HPDE6-E6E7 (cell line): ENCODE measurements at regions not wholly inside any gene's neighbourhood (a gene's known extent, or its start where the extent isn't known, plus 50 kb on each side); places are given as distances from the start of the nearest gene placed in this dataset.
"Not testable (repeated sequence)": the region's sequence is repeated elsewhere in the genome, so short reads cannot be mapped to it uniquely, and the experiment has no call there.

ENCODE experiments used
- DNase-seq: peaks from one replicate; pipeline ENCODE4 v3.0.0; 2011; ENCODE audit warnings: missing footprints; ENCODE audit errors: extremely low spot score

DNA sequence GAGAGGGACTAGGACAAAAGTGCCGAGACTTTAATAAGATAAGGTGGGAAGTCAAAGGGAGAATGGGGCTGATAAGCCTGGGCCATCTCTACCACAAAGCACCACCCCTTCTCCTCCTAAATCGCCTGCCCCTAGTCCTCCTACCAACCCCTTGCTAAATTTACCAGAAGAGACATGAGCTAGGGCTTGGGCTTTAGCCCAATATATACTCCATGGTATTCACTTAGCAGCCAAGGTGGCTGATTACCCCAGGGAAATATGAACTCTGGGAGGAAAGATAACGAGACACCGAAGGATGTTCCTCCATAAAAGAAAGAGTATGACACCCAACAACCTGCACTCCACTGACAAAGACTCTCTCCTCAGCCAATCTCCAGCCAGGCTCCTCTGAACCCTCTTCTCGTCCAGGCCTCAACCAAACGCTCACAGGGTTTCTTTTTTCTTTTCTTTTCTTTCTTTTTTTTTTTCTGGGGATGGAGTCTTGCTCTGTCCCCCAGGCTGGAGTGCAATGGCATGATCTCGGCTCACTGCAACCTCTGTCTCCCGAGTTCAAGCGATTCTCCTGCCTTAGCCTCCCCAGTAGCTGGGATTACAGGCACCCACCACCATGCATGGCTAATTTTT lies 610.2 kb downstream of the UQCRFS1 start:
- no peak for DNase-seq

DNA sequence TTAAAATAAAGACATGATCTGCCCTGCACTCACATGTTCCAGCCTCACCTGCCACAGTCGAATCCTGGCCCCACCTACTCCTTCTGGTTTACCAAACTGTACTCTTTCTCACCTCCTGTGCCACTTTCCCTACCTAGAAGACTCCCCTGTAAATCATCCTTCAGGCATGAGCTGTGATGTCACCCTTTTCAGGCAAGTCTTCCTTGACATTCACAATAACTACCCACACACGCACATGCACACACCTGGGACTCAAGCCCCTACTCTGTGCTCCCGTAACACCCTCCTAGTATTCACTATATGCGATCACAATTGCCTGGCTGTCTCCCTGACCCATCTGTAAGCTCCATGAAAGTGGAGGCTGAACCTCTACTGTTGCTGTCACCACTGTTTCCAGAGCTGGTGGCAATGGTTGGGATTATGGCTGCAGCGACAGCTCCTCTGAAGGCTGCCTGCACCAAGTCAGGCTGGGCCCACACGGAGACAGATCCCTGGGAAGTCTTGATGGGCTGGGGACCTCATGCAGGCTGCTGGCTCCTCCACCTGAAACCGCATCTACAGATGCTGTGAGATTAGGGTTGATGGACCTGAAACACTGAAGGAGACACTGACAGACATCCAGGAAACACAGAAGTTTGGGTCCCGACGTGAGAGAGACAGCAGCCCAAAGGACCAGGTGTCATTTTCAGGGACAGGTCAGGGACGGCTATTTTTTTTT lies 611.1 kb downstream of the UQCRFS1 start:
- no peak for DNase-seq

DNA sequence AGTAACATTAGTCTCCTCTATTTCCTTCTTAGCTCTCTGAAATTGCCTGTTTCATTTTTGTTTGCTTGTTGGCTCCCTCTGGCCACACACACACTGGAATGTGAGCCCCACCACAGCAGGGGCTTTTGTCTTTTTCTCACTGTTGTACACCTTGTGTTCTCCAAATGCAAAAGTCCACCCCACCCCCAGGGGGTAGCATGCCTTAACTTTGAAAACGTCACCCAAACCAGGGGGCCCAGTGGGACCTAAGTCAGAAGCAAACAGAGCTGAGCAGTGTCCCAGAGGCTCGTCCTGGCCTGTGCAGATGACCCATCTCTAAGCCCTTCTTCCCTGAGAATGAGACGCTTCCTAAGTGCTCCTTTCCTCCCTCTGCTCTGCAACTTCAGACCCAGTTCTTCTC lies 614.1 kb downstream of the UQCRFS1 start:
- no peak for DNase-seq

DNA sequence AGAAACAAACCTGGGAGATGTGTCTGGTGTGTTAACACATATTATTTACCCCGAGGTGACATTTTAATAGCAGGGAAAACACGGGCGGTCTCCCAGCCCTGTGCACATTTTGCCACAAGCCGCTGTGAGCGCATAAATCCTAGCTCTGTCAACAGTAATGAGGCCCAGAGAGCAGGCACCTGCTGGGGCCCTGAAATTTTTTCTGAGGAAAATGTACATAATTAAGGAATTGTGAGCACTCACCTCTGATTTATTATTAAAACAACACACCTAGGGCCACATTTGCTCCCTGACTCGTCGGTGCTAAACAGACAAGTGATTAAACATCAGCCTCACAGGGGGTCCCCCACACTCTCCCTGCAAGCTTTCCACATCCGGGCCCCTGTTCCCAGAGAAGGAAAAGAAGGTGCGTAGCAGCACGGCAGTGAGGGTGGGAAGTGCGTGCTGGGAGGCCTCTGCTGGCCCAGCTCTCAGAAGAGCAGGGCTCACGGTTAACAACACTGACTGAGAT lies 616.3 kb downstream of the UQCRFS1 start:
- DNase-seq: no peak

DNA sequence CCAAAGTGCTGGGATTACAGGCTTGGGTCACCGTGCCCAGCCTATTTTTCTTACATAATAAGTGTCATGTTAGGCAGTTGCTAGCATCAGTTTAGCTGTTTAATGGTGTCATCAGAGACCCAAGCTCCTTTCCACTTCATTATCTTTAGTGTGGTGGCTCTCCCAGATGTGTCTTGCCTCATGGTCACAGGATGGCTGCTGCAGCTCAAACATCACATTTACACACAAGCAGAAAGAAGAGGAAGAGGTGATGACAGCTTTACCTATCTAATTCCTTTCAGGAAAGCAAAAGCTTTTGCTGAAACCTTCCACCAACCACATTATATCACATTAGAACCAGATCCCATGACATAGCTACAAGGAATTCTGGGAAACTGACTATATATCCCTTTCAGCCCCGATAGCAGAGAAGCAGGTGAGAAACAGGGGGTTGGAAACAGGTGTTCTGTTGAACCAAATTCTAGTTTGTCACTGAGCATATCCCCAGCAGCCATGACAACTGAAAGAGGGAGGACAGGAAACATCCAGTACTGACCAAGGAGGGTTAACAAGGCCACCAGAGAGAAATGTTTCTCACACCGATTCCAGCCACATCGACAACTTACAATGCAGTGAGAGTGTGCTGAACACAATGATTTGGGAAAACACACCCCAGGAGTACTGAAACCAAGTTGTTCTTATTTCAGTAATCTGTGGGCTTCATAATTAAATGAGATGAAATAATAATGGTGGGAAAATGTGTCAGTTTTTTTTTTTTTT lies 617.0 kb downstream of the UQCRFS1 start:
- DNase-seq: no peak

DNA sequence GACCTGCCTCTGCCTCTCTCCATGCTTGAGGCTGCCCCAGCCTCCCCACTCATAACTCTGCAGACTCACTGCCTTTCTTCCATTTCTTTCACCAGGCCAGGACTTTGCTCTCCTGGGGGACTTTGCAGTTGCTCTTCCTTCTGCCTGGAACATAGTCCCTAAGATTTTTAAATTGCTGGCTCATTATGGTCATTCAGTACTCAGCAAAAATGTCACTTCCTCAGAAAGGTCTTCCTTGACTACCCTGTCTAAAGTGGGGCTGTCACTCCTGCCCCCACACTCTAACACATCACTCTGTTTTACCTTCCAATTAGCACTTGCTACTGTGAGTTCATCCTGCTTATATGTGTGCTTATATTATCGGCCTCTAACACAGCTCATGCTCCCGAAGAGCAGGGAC lies 618.2 kb downstream of the UQCRFS1 start:
- no peak for DNase-seq

DNA sequence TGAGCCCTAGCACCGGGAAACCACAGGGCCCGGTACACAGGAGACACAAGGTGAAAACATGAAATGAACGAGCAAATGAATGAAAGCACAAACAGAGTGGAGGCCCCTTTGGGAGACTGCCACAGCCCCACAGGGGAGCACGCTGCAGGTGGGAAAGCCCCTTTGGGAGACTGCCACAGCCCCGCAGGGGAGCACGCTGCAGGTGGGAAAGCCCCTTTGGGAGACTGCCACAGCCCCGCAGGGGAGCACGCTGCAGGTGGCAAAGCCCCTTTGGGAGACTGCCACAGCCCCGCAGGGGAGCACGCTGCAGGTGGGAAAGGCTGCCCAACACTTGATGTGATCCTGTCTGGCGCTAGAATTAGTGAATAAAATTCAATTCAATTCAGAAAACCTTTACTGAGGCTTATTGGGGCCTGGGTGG lies 623.0 kb downstream of the UQCRFS1 start:
- DNase-seq: not testable (repeated sequence)

DNA sequence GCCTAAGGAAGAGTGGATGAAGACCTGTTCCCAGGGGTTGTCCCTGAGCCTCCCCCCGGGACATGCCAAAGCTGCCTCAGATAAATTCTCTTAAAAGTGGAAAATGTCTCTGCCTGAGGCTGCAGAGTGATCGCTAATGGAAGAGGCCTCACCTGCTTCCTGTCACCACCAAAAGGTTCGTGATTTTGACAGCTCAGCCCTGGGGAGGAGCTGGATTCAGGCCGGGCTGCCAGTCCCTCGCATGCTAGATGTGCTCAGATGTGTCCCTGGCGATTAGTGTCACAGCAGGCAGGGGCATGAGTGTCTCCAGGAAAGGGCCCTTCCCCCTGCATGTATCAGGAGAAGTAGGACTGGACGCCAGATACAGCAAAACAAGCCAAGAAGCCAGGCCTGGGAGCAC lies 626.5 kb downstream of the UQCRFS1 start:
- DNase-seq: no peak

DNA sequence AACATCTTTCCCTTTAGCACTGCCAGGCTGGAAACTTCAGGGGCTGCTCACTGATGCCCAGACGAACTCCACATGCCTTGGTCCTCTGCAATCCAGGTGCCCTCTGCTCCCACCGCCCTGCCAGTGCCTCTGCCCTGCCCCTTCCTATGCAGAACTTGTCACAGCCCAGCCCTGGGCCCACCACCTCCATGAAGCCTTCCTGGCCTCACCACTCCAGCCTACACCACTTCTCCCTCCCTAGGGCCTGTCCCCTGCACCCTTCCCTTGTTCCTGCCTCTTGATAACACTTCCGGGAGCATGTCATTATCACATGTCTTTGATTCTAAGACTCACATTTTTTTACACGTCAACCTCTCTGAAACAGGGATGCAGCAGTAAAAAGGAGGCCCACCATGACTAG lies 627.2 kb downstream of the UQCRFS1 start:
- no peak for DNase-seq

DNA sequence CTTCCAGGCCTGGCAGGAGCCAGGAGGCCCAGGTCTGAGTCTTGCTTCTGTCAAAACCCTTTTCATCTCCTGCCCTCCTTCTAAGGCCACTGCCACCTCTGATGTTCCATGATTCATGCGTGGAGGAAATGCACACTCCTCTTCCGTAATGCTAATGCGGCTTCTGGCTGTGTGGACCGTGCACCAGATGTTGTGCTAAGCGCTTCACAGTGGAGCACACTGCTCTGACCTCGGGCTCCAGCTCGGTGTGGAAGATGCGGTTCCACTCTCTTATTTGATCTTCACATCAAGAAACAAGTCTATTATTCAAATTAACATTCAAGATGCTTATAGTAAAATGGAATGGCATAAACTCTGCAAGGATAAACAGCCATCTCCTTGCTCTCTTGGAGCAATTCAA lies 629.2 kb downstream of the UQCRFS1 start:
- DNase-seq: no peak

DNA sequence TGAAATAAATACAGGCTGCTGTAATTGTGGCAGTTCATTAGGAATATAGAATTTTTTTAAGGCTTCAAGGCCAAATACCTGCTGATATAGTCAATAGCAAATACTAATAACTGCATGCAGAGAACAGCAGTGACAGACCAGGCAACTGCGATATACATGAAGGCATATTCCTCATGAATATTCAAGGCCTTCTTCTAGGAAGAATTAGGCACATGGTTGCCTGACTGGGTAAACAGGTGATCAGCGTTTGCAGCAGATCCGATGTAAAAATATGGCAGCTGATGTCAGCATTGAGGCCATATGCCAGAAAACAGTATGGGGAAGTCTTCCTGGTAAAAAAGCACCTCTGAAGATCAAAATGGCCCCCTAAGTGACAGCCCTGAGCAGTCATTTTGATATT lies 629.7 kb downstream of the UQCRFS1 start:
- no peak for DNase-seq

DNA sequence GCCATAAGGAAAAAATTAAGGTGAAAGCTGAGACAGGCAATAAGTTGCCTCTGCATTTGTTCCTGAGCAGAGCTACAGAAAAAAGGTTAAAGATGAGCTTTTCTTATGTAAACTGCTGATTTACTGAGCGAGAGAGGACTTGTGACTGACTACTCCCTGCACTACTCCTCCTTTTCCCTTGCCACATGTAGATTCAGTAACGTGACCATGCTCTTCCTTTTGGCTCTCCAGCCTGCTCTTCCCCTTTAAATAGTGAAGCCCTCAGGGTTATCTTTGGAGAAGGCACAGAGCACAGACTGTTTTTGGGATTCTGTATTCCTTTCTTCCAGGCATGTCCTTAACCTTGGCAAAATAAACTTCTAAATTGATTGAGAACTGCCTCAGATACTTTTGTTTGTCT lies 630.2 kb downstream of the UQCRFS1 start:
- DNase-seq: no peak

DNA sequence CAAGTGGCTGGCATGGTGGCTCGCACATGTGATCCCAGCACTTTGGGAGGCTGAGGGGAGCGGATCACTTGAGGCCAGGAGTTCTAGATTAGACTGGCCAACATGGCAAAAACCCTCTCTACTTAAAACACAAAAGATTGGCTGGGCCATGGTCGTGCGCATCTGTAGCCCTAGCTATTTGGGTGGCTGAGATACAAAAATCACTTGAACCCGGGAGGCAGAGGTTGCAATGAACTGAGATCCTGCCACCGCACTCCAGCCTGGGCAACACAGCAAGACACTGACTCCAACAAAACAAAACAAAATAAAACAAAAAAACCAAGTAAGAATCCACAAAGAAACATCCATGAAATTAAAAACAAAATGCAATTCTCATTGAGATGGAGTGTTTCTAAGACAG lies 630.6 kb downstream of the UQCRFS1 start:
- DNase-seq: no peak

DNA sequence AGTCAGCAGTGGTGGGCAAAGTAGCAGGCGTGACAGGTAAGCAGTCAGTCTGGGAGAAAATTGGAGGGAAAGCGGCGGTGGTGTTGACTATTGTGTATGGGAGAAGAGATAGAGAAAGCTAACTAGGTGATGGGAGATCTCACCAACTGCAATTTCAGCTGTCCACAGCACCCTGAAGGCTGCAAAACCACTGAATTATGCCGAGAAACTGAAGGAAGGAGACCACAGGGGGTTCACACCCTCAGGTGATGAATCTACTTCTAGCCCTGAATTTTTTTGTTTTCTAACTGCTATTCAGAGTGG lies 631.5 kb downstream of the UQCRFS1 start:
- DNase-seq: no peak

DNA sequence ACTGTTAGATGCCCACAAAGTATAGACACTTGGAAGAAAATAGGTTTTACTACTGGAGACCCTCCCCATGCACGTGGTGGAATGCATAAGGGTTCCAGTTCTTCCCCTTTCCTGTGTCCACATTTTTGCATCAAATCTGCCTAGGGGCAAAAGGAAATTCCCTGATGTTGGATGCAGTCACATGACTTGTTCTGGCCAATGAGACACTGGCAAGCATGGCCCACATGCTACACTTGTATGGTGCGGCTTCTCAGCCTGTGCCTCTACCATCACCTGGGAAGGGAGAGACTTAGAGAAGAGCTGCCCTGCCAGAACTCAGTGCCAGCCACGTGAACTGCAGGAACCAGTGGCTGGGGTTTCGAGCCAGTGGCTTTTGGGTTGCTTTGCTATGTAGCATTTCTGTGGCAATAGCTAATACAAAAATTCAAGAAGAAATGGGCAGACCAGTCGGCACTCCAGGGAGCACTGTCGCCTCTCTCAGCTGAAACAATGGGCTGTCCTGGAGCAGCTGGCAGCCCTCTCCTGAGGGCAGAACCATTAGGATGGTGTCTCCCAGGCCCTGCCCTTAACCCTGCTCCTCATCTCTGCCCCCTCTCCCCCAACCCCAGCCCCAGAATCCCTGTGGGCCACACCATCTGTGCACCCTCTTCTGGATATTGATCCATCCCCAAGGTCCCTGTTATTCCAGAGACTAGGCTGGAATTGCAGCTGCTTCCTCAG lies 634.0 kb downstream of the UQCRFS1 start:
- DNase-seq: no peak

DNA sequence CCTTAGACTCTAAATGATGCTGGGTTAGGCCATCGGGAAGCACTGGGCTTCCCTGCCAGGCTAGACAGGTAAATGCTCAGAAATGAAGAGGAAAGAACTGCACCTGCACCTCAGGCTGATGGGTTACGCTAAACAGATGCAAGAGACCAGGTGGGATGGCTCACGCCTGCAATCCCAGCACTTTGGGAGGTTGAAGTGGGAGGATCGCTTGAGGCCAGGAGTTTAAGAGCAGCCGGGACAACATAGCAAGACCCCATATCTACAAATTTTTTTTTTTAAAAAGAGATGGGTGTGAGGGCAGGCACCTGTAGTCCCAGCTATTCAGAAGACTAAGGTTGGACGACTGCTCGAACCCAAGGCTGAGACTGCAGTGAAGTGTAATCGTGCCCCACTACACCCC lies 634.7 kb downstream of the UQCRFS1 start:
- DNase-seq: no peak

DNA sequence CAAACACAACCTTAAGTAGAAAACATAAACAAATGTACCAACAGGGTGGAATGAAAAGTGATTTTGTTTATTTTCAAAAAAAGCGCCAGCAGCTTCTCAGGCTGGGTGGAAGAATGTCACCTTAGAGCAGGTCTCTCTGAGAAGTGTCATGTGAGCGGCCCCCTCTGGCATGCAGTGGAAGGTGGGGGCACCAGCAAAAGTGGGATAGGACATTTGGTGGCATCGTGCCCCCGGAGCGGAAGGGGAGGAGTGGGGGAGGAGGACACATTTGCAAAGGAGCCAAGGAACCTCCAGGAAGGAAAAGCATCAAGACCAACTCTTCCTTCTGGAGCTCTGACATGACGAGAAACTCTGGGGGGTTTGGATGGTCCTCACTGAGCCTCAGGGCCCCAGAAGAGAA lies 635.3 kb downstream of the UQCRFS1 start:
- DNase-seq: no peak

DNA sequence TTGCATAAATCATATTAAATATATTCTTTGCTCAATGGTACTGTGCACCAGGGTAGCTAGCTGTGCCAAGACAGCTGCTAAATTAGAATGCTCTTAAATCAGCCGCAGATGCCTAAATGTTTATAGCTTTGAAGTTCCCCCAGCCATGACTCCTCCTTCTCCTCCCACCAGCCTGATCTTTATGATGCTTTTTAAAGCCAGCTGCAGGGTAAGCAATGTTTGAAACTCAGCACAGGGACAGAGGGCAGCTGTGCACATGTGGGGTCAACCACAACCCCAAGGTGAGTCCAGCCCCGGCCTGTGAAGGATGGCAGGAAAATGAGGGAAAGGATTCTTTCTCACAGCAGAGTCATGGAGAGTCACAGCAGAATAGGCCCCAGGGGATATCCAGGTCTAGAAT lies 635.7 kb downstream of the UQCRFS1 start:
- no peak for DNase-seq

DNA sequence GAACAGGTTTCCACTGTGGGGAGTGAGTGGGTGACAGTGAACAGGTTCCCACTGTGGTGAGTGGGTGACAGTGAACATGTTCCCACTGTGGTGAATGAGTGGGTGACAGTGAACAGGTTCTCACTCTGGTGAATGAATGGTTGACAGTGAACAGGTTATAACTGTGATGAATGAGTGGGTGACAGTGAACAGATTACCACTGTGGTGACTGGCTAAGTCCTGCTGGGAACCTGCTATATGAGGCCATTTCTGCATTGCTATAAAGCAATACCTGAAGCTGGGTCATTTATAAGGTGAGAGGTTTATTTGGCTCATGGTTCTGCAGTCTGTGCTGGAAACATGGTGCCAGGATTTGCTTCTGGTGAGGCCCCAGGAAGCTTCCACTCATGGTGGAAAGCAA lies 637.1 kb downstream of the UQCRFS1 start:
- no peak for DNase-seq

DNA sequence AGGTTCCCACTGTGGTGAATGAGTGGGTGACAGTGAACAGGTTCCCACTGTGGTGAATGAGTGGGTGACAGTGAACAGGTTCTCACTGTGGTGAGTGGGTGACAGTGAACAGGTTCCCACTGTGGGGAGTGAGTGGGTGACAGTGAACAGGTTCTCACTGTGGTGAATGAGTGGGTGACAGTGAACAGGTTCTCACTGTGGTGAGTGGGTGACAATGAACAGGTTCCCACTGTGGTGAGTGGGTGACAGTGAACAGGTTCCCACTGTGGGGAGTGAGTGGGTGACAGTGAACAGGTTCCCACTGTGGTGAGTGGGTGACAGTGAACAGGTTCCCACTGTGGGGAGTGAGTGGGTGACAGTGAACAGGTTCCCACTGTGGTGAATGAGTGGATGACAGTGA lies 637.6 kb downstream of the UQCRFS1 start:
- DNase-seq: not testable (repeated sequence)

DNA sequence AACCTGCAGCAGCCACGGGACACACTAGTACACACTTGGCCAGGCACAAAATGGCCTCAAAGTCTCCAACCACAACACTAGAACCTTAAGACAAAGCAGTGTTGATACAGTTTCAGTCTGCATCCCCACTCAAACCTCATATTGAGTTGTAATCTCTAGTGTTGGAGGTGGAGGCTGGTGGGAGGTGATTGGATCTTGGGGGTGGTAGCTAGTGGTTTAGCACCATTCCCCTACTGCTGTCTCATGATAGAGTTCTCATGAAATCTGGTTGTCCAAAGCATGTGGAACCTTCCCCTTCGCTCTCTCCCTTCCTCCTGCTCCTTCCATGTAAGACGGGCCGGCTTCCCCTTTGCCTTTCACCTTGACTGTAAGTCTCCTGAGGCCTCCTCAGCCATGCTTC lies 638.7 kb downstream of the UQCRFS1 start:
- no peak for DNase-seq
